GM06990 (cell line): ENCODE measurements at regions not wholly inside any gene's neighbourhood (a gene's known extent, or its start where the extent isn't known, plus 50 kb on each side); places are given as distances from the start of the nearest gene placed in this dataset.

Experiments used
- DNase-seq: peaks from one replicate; pipeline ENCODE4 v3.0.0-alpha.2; 2011; ENCODE audit not compliant: insufficient read length; ENCODE audit errors: extremely low read depth
- H3K27me3 ChIP-seq: replicated peaks from 2 replicates; pipeline ENCODE4 v1.6.0; 2011; ENCODE audit warnings: low read length; ENCODE audit not compliant: control insufficient read depth, insufficient read depth
- H3K36me3 ChIP-seq: 2 replicates; pipeline ENCODE4 v1.5.1; 2011; ENCODE audit warnings: low read length; ENCODE audit not compliant: control insufficient read depth, insufficient read depth
- H3K4me3 ChIP-seq: replicated peaks from 2 replicates; pipeline ENCODE4 v1.5.1; 2011; ENCODE audit warnings: low read depth, mild to moderate bottlenecking, control low read depth, low read length
- TF ChIP-seq, protein P1 (sequence below): IDR thresholded peaks from 2 replicates; pipeline ENCODE4 v1.5.1; 2011; ENCODE audit warnings: low read length, control low read depth, mild to moderate bottlenecking, inconsistent platforms; ENCODE audit not compliant: insufficient read depth, poor library complexity, severe bottlenecking

DNA sequence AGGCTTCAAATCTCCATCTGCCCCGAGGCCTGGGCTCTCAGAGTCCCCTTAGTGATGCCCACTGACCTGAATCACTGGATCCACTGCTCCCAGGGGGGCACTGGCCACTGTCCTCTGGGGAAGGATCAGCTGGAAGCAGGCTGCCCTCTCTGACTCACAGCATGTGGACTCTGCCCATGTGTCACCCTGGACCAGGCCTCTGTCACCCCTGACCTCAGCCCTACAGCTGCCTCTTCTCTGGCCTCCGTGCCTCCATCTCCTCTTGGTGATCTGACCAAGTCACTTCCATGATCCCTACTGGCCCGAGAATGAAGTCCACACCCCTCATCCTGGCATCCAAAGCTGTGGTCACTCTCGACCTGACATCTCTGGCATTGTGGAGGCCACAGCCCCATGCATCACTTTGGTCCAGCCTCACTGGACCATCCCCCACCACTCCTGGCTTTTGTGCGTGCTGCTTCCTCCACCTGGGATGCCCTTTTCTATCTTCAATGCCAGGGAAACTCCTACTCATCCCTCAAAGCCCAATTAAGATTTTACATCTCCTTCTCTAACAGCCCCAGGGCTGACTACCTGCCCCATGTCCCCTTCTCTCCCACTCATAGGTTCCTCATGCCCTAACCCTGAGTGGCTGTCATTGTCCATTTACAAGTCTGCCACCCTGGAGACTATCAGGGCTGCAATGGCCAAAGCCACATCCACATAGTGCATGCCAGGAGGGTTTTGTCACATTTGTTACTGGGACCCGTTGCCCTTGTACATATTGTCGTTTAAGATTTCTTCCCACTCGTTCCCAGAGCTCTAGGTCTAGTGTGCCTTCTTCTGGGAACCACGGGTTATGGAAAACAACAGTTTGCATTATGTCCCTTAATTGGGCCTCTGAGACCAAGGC is 685.0 kb downstream of the MATN1 start:
- TF ChIP-seq, protein P1, sequence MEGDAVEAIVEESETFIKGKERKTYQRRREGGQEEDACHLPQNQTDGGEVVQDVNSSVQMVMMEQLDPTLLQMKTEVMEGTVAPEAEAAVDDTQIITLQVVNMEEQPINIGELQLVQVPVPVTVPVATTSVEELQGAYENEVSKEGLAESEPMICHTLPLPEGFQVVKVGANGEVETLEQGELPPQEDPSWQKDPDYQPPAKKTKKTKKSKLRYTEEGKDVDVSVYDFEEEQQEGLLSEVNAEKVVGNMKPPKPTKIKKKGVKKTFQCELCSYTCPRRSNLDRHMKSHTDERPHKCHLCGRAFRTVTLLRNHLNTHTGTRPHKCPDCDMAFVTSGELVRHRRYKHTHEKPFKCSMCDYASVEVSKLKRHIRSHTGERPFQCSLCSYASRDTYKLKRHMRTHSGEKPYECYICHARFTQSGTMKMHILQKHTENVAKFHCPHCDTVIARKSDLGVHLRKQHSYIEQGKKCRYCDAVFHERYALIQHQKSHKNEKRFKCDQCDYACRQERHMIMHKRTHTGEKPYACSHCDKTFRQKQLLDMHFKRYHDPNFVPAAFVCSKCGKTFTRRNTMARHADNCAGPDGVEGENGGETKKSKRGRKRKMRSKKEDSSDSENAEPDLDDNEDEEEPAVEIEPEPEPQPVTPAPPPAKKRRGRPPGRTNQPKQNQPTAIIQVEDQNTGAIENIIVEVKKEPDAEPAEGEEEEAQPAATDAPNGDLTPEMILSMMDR: no peak
- H3K4me3 ChIP-seq: no peak overlapping the region
- no peak for DNase-seq
- H3K27me3 ChIP-seq: no peaks in the 10 kb centered on the region
- no peaks in the 10 kb centered on the region for H3K36me3 ChIP-seq

- H3K27me3 ChIP-seq: no peaks in the 10 kb centered on the region
- TF ChIP-seq, protein P1: no peak
- no peak overlapping the region for H3K4me3 ChIP-seq
- no peak for DNase-seq
- no peaks in the 10 kb centered on the region for H3K36me3 ChIP-seq
These were observed 685.9 kb downstream of the MATN1 start for GRCh38 chr1:30037251-30038118.

- TF ChIP-seq, protein P1: no peak
- DNase-seq: no peak
These were observed 686.7 kb downstream of the MATN1 start for GRCh38 chr1:30036666-30037065.

GRCh38 chr1:30036229-30036547 is 687.2 kb downstream of the MATN1 start:
- no peaks in the 10 kb centered on the region for H3K36me3 ChIP-seq
- TF ChIP-seq, protein P1: no peak
- no peak overlapping the region for H3K4me3 ChIP-seq
- H3K27me3 ChIP-seq: no peaks in the 10 kb centered on the region
- no peak for DNase-seq

More at GRCh38 chr1:30036666-30037065, 686.7 kb downstream of the MATN1 start:
- no peaks in the 10 kb centered on the region for H3K27me3 ChIP-seq
- H3K4me3 ChIP-seq: no peak overlapping the region
- H3K36me3 ChIP-seq: no peaks in the 10 kb centered on the region

GRCh38 chr1:30035522-30036228 is 687.7 kb downstream of the MATN1 start:
- Histone ChIP-seq H3K36me3 (no peaks in the 10 kb centered on the region), H3K27me3 (no peaks in the 10 kb centered on the region), H3K4me3 (no peak overlapping the region)
- no peak for DNase-seq
- TF ChIP-seq, protein P1: no peak
